NOMO-1 treated with DMSO at 0.1 percent for 48 hours (cell line): ENCODE measurements at regions not wholly inside any gene's neighbourhood (a gene's known extent, or its start where the extent isn't known, plus 50 kb on each side); places are given as distances from the start of the nearest gene placed in this dataset.

ENCODE experiments used
- DNase-seq: peaks from one replicate; lab custom pipeline; 2025; ENCODE audit not compliant: unreplicated experiment; lab: John Stamatoyannopoulos, UW

- DNase-seq: no peak
Measured at GRCh38 chr3:104755791-104756190, 610.9 kb upstream of the ALCAM start.

GRCh38 chr3:104763007-104763406 is 603.7 kb upstream of the ALCAM start:
- DNase-seq: no peak

- DNase-seq: no peak
Measured at GRCh38 chr3:104764496-104764895, 602.2 kb upstream of the ALCAM start.

DNA sequence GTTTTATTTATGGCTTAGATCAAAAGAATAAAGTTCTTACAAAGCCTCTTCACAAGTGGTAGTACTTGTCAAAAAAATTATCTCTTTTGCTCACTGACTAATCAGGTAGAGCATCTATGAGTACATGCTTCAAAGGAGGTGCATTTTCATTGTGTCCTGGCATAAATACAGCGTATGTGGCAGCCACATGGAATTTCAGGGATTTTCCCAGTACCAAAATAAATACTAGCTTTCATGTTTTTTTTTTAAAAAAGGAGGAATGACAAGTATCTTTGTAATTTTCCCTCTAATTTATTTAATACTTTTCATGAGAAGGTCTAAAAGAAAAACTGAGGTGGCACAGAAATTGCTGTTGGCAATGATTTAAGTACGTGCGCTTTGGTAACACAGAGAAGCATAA is 597.8 kb upstream of the ALCAM start:
- no peak for DNase-seq

DNA sequence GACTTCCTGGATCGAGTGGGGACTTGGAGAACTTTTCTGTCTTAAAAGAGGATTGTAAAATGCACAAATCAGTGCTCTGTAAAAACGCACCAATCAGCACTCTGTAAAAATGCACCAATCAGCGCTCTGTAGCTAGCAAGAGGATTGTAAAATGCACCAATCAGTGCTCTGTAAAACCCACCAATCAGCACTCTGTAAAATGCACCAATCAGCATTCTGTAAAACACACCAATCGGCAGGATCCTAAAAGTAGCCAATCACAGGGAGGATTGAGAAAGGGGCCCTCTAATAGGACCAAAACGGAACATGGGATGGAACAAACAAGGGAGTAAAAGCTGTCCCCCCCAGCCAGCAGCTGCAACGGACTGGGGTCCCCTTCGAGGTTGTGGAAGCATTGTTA is 587.4 kb upstream of the ALCAM start:
- no peak for DNase-seq

GRCh38 chr3:104781112-104781511 is 585.6 kb upstream of the ALCAM start:
- DNase-seq: no peak

GRCh38 chr3:104785947-104786346 is 580.8 kb upstream of the ALCAM start:
- no peak for DNase-seq

DNA sequence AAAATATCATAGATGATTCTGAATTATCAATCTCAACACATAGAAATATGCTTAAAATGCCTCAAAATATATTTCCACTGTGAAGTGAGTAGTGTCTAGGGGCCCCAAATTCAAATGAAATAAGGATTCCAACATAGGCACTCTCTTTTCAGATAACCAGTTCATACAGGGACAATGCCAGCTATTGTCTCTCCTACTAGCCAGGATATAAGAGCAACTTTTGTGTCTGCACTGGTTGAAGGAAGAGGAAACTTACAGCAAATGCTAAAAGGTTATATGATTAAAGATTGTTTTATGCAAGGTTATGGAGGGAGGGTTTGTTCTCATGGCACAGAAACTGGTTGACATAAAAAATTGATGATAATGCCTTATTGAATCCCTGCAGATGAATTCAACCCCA is 579.4 kb upstream of the ALCAM start:
- no peak for DNase-seq

DNA sequence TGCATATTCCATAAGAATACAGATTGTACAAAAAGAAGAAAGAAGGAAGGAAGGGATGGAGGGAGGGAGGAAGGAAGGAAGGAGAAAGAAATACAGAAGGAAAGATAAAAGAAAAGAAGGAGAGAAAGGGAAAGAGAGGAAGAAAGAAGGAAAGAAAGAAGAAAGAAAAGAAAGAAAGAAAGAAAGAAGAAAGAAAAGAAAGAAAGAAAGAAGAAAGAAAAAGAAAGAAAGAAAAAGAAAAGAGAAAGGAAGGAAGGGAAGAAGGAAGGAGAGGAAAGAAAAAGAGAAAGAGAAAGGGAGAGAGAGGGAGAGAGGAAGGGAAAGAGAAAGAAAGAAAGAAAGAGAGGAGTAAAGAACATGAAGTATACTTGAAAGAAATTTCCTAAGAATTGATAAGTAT is 577.9 kb upstream of the ALCAM start:
- DNase-seq: no peak

DNA sequence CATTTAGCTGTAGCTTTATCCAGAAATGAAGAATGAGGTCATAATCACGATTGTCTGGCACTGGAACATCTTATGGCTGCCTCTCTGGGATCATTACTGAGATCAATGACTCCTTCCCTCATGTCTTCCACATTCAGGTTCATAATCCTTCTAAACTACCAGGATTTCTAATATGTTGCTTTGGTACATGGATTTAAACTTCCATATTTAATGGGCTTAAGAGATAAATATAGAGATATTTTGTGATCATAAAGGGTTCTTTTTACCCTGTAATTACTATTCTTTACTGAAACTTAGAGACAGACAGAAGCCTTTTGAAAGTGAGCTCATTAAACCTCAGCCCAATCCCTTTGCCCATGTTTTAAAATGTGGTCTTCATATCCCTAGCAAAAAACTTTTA is 575.4 kb upstream of the ALCAM start:
- DNase-seq: no peak

GRCh38 chr3:104796556-104796955 is 570.2 kb upstream of the ALCAM start:
- DNase-seq: no peak

DNA sequence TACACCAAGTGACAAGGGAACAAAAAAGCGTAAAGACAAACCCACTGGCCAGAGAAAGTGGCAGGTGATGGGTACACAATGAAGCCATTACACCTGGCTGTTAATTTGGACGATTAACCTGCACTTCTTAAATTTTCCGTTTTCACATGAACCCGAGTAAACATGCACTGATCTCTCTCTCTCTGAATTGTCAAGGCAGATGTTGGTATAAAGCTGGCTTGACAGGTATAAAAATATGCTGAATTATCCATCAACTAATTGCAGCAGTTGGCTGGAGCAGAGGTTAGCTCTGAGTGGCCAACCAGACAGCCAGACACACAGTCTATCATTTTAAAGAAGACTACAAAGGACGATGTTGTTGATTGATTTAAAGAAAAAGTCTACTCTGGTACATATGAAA is 561.7 kb upstream of the ALCAM start:
- DNase-seq: no peak

DNA sequence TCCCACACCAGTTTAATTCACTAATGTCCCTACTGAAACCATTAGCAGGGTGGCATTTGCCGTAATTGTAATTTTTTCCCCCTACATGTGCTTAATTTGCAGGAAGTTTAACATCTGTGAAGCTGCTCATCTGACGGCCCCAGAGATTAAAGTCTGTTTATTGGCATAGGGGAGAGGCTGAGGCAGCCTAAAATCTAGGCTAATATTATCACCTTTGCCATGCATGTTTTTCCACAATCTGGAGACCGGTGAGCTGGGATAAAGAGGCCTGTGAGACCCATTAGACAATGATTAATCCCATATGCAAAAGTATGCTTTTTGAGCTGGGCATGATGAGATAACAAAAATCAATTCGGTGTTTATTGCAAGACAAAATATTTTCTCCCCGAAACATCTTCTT is 561.2 kb upstream of the ALCAM start:
- no peak for DNase-seq

GRCh38 chr3:104810896-104811295 is 555.8 kb upstream of the ALCAM start:
- DNase-seq: no peak

DNA sequence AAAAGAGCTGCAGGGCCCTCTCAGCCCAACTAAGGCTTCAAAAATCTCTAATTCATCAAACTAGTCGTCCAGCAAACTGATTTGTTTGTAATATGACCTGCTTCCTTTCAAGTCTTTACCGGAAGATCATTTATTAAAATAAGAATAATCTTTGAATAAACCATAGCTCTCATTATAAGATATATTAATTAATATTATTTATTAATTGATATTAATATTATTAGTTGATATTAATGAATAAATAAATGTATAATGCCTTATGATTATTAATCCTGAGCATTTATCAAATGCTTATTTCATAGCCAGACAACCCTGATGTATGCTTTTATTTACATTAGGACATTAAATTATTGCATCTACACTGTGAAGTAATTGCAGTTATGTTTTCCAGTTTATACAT is 550.7 kb upstream of the ALCAM start:
- no peak for DNase-seq

DNA sequence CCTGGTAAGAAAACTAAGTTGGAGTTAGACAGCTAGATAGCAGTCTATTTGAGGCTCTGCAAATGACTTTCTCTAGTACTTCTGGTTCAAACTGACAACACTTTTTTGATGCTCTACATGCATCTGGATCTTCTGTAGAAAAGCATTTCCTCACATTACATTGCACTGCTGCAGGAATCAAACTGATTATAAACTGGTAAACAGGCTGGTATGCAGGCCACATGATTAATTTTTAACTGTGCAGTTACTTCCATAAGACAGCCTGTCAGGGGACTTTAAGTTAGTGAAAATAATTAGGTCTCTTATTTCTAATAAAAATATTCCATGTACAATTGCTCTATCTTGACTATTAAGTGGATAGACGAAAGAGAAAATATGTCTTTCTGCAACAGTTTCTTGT is 550.0 kb upstream of the ALCAM start:
- DNase-seq: no peak

GRCh38 chr3:104819333-104819732 is 547.4 kb upstream of the ALCAM start:
- DNase-seq: no peak

GRCh38 chr3:104820959-104821358 is 545.8 kb upstream of the ALCAM start:
- no peak for DNase-seq

DNA sequence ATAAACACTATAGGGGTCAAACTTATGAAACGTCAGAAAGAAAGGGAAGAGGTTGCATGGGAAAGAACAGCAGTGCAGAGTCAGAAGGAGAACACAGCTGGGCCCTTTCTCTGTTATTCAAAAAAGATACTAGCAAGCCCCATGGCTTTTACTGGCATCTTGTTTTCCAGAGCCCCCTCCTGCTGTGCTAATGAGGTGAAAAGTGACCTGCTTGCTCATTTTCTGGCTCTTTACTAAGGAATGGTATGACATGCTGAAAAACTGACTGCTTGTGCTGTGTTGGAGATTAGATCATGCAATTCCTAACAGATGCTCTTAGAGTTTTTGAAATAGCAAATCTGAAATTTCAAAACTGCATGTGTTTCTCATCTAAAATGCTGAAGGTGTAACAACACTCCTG is 541.6 kb upstream of the ALCAM start:
- no peak for DNase-seq

- no peak for DNase-seq
Measured at GRCh38 chr3:104831071-104831470, 535.6 kb upstream of the ALCAM start.

DNA sequence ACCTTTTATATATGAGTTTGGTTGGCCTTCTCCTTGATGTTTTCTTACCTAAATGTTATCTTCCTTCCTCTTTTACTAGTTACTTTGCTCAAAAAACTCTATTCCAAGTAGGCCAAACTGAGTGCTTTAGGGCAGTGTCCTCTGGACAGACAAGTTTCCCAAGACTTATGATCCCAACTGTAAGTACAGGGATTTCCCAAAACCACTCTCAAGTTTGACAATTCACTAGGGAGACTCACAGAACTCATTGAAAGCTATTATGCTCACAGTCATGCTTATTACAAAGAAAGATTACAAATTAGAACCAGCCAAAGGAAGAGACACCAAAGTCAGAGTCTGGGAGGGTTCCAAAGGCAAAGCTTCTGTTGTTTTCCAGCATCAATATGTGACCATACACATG is 534.2 kb upstream of the ALCAM start:
- DNase-seq: no peak

GRCh38 chr3:104835376-104835775 is 531.3 kb upstream of the ALCAM start:
- DNase-seq: no peak

DNA sequence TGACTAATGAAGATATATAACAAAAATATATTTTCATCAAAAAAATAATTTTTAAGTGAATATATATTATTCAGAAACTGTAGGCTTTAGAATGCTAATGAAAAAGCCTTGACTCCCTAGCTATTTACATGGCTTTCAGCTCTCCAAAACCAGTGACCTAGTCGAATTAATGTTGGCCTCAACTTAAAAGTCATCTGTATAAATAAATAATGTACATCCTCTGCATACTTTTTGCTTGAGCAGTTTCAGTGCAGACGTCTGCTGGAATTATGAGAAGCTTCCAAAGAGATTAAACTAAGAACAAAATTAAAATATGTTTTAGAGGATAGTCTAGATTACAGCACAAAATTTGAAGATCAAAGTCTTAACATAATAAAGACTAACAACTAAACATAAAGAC is 520.4 kb upstream of the ALCAM start:
- DNase-seq: no peak

DNA sequence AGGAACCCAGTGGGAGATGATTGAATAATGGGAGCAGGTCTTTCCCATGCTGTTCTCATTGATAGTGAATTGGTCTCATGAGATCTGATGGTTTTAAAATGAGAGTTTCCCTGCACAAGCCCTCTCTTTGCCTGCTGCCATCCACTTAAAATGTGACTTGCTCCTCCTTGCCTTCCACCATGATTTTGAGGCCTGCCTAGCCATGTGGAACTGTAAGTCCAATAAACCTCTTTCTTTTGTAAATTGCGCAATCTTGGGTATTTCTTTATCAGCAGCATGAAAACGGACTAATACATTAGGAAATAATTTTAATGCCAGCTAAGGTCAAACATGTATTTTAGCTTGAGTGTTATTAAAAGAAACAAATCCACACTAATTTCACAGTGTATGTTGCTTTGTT is 517.6 kb upstream of the ALCAM start:
- no peak for DNase-seq
